H9 (cell line): ENCODE measurements at regions not wholly inside any gene's neighbourhood (a gene's known extent, or its start where the extent isn't known, plus 50 kb on each side); places are given as distances from the start of the nearest gene placed in this dataset.

Source experiments
- DNase-seq: peaks from one replicate; pipeline ENCODE4 v3.0.0-alpha.2; 2017
- H2AFZ ChIP-seq: one replicate; pipeline ENCODE4 v1.6.1; 2013; ENCODE audit warnings: mild to moderate bottlenecking, low read length, control low read depth, moderate library complexity
- H2AK5ac ChIP-seq: 2 replicates; pipeline ENCODE4 v1.6.1; 2013; ENCODE audit warnings: low read length, control low read depth, mixed read lengths; ENCODE audit not compliant: insufficient read length
- H2BK120ac ChIP-seq: one replicate; pipeline ENCODE4 v1.6.1; 2013; ENCODE audit warnings: low read depth, mild to moderate bottlenecking, low read length, control low read depth, inconsistent platforms; ENCODE audit not compliant: poor library complexity, severe bottlenecking
- H2BK12ac ChIP-seq: 2 replicates; pipeline ENCODE4 v1.6.1; 2013; ENCODE audit warnings: low read length, control low read depth, mixed read lengths, low read depth; ENCODE audit not compliant: insufficient read length
- H2BK15ac ChIP-seq: 2 replicates; pipeline ENCODE4 v1.6.1; 2013; ENCODE audit warnings: low read depth, low read length, control low read depth
- H2BK20ac ChIP-seq: one replicate; pipeline ENCODE4 v1.6.1; 2013; ENCODE audit warnings: low read depth, mild to moderate bottlenecking, low read length, control low read depth, inconsistent platforms; ENCODE audit not compliant: poor library complexity, severe bottlenecking
- H2BK5ac ChIP-seq: 2 replicates; pipeline ENCODE4 v1.6.1; 2013; ENCODE audit warnings: low read length, control low read depth, mixed read lengths; ENCODE audit not compliant: insufficient read length
- H3K14ac ChIP-seq: 2 replicates; pipeline ENCODE4 v1.6.1; 2013; ENCODE audit warnings: low read length, control low read depth; ENCODE audit not compliant: insufficient read depth
- H3K18ac ChIP-seq: 2 replicates; pipeline ENCODE4 v1.6.1; 2013; ENCODE audit warnings: low read depth, mild to moderate bottlenecking, mixed read lengths, low read length, control low read depth; ENCODE audit not compliant: insufficient read length
- H3K23ac ChIP-seq: 2 replicates; pipeline ENCODE4 v1.6.1; 2013; ENCODE audit warnings: low read length, control low read depth, mixed read lengths, low read depth; ENCODE audit not compliant: insufficient read length
- H3K23me2 ChIP-seq: 2 replicates; pipeline ENCODE4 v1.6.1; 2013; ENCODE audit warnings: low read depth, mild to moderate bottlenecking, mixed read lengths, low read length, control low read depth; ENCODE audit not compliant: insufficient read length, poor library complexity, severe bottlenecking
- H3K27ac ChIP-seq: 2 replicates; pipeline ENCODE4 v1.5.1; 2013; ENCODE audit warnings: low read length, control low read depth, mixed read lengths, low read depth; ENCODE audit not compliant: insufficient read length
- H3K27me3 ChIP-seq: 2 replicates; pipeline ENCODE4 v1.6.1; 2013; ENCODE audit warnings: low read length, control low read depth, inconsistent platforms; ENCODE audit not compliant: insufficient read depth
- H3K4ac ChIP-seq: 2 replicates; pipeline ENCODE4 v1.6.1; 2013; ENCODE audit warnings: low read depth, mild to moderate bottlenecking, control low read depth, inconsistent platforms, low read length, moderate library complexity
- H3K4me1 ChIP-seq: 2 replicates; pipeline ENCODE4 v1.6.1; 2013; ENCODE audit warnings: low read length, control low read depth, inconsistent platforms; ENCODE audit not compliant: insufficient read depth
- H3K4me2 ChIP-seq: 2 replicates; pipeline ENCODE4 v1.6.1; 2013; ENCODE audit warnings: low read length, control low read depth, mixed read lengths; ENCODE audit not compliant: insufficient read length, insufficient read depth
- H3K56ac ChIP-seq: 2 replicates; pipeline ENCODE4 v1.6.1; 2013; ENCODE audit warnings: low read depth, mild to moderate bottlenecking, mixed read lengths, low read length, control low read depth; ENCODE audit not compliant: insufficient read length
- H3K79me1 ChIP-seq: 2 replicates; pipeline ENCODE4 v1.6.1; 2013; ENCODE audit warnings: low read depth, mild to moderate bottlenecking, moderate library complexity, low read length, control low read depth, inconsistent platforms; ENCODE audit not compliant: insufficient read depth, poor library complexity, severe bottlenecking
- H3K79me2 ChIP-seq: 2 replicates; pipeline ENCODE4 v1.6.1; 2013; ENCODE audit warnings: low read length, control low read depth, inconsistent platforms; ENCODE audit not compliant: insufficient read depth
- H3K9ac ChIP-seq: 2 replicates; pipeline ENCODE4 v1.6.1; 2013; ENCODE audit warnings: low read length, control low read depth, mixed read lengths; ENCODE audit not compliant: insufficient read length; ENCODE audit errors: extremely low read depth
- H3K9me3 ChIP-seq: one replicate; pipeline ENCODE4 v1.6.1; 2013; ENCODE audit warnings: low read depth, low read length, inconsistent platforms; ENCODE audit not compliant: control insufficient read depth
- H3T11ph ChIP-seq: one replicate; pipeline ENCODE4 v1.6.1; 2013; ENCODE audit warnings: mild to moderate bottlenecking, low read length, control low read depth, inconsistent platforms
- H4K20me1 ChIP-seq: one replicate; pipeline ENCODE4 v1.6.1; 2013; ENCODE audit not compliant: control insufficient read depth, insufficient read length, insufficient read depth
- H4K5ac ChIP-seq: 2 replicates; pipeline ENCODE4 v1.6.1; 2013; ENCODE audit warnings: low read depth, mild to moderate bottlenecking, mixed read lengths, low read length, control low read depth; ENCODE audit not compliant: insufficient read length
- H4K8ac ChIP-seq: replicated peaks from 2 replicates; pipeline ENCODE4 v1.6.1; 2013; ENCODE audit warnings: low read length, control low read depth, mixed read lengths, low read depth; ENCODE audit not compliant: insufficient read length
- H4K91ac ChIP-seq: 2 replicates; pipeline ENCODE4 v1.6.1; 2013; ENCODE audit warnings: low read depth, mild to moderate bottlenecking, moderate library complexity, mixed read lengths, low read length, control low read depth; ENCODE audit not compliant: insufficient read length
- H3K27ac Mint-ChIP-seq, 3 experiments: 2 replicates in 2 of 3; 3 replicates in 1 of 3; pipeline ENCODE4 v1.8.0; 2020 to 2021; ENCODE audit warnings: mixed read lengths in 3 of 3, mild to moderate bottlenecking in 1 of 3, moderate library complexity in 1 of 3
- H3K27me3 Mint-ChIP-seq: 2 replicates; pipeline ENCODE4 v1.8.0; 2021; ENCODE audit warnings: low read depth, mild to moderate bottlenecking, moderate library complexity, mixed read lengths
- H3K36me3 Mint-ChIP-seq, 3 experiments: 2 replicates in 2 of 3; 3 replicates in 1 of 3; pipeline ENCODE4 v1.8.0; 2020 to 2021; ENCODE audit warnings: low read depth in 3 of 3, mixed read lengths in 3 of 3; ENCODE audit not compliant: insufficient read depth in 1 of 3
- H3K4me1 Mint-ChIP-seq, 2 experiments: 2 replicates each; pipeline ENCODE4 v1.8.0; 2020; ENCODE audit warnings: mixed read lengths in 2 of 2
- H3K4me3 Mint-ChIP-seq, 2 experiments: 2 replicates in 1 of 2; 3 replicates in 1 of 2; pipeline ENCODE4 v1.8.0; 2020 to 2021; ENCODE audit warnings: mild to moderate bottlenecking in 2 of 2, mixed read lengths in 2 of 2, moderate library complexity in 1 of 2
- H3K9me3 Mint-ChIP-seq, 2 experiments: 2 replicates in 1 of 2; 3 replicates in 1 of 2; pipeline ENCODE4 v1.8.0; 2020; ENCODE audit warnings: mild to moderate bottlenecking in 2 of 2, mixed read lengths in 2 of 2, moderate library complexity in 1 of 2
- TF ChIP-seq, protein P1 (sequence below): fragments of 200-600 bp; sonication (generic); conservative IDR thresholded peaks from 3 replicates; pipeline ENCODE4 v1.8.0; 2021; ENCODE audit warnings: antibody characterized with exemption, mild to moderate bottlenecking

GRCh38 chr10:60513281-60513680 lies 123.6 kb upstream of the ANK3 start:
- Histone ChIP-seq H3K14ac (no peak overlapping the region), H4K91ac (no peak overlapping the region), H4K5ac (no peak overlapping the region), H2AK5ac (no peak overlapping the region), H3K56ac (no peak overlapping the region), H2BK12ac (no peak overlapping the region), H3K4me2 (no peak overlapping the region), H3K27ac (no peak overlapping the region), H2BK20ac (no peak overlapping the region), H2BK120ac (no peak overlapping the region), H3K9me3 (no peaks in the 10 kb centered on the region), H3K27me3 (no peaks in the 10 kb centered on the region), H2BK5ac (no peak overlapping the region), H3K18ac (no peak overlapping the region), H3K79me1 (no peaks in the 10 kb centered on the region), H2BK15ac (no peak overlapping the region), H3K4me1 (peaks cover 7% of the 10 kb centered on the region), H3K4ac (no peak overlapping the region), H2AFZ (no peak overlapping the region), H3T11ph (no peak overlapping the region), H3K79me2 (no peaks in the 10 kb centered on the region), H4K8ac (no peak overlapping the region), H3K23ac (no peak overlapping the region), H4K20me1 (no peaks in the 10 kb centered on the region), H3K23me2 (no peaks in the 10 kb centered on the region), H3K9ac (no peak overlapping the region)
- Mint-ChIP-seq H3K27ac (no peak overlapping the region), H3K36me3 (no peaks in the 10 kb centered on the region), H3K27me3 (no peaks in the 10 kb centered on the region), H3K4me1 (peaks cover 14 to 25% of the 10 kb centered on the region in 2 experiments), H3K4me3 (no peak overlapping the region), H3K9me3 (no peaks in the 10 kb centered on the region)
- TF ChIP-seq, protein P1, sequence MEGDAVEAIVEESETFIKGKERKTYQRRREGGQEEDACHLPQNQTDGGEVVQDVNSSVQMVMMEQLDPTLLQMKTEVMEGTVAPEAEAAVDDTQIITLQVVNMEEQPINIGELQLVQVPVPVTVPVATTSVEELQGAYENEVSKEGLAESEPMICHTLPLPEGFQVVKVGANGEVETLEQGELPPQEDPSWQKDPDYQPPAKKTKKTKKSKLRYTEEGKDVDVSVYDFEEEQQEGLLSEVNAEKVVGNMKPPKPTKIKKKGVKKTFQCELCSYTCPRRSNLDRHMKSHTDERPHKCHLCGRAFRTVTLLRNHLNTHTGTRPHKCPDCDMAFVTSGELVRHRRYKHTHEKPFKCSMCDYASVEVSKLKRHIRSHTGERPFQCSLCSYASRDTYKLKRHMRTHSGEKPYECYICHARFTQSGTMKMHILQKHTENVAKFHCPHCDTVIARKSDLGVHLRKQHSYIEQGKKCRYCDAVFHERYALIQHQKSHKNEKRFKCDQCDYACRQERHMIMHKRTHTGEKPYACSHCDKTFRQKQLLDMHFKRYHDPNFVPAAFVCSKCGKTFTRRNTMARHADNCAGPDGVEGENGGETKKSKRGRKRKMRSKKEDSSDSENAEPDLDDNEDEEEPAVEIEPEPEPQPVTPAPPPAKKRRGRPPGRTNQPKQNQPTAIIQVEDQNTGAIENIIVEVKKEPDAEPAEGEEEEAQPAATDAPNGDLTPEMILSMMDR = no peak
- DNase-seq = no peak
